ENCODE measurements at regions not wholly inside any gene's neighbourhood (a gene's known extent, or its start where the extent isn't known, plus 50 kb on each side); places are given as distances from the start of the nearest gene placed in this dataset.

DNA sequence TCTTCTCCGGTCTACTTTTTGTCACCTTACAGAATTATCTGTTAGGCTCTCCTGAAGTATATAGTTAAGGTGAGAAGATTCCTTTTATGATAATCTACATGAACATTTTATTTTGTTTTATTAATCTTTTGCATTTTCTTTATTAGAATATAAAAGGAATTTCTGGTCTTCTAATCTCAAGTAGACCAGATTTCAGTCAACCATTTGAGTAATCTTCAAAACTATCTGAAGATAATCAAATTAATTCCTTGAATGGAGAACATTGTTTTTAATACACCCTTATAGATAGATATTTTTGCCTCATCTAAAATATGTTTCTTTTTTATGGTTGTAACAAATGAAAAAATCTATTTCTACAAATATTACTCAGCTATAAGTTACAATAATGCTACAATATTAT is 381.7 kb upstream of the PCDH20 start:
- H3K14ac ChIP-seq (replicated peaks; ENCODE audit: low read depth, low read length), result no peak overlapping the region
- H4K8ac ChIP-seq (ENCODE audit: low read depth in 2 of 2, low read length in 2 of 2), result no peak overlapping the region
- H3K4ac ChIP-seq (ENCODE audit: low read depth, low read length), result no peak overlapping the region
- no peak overlapping the region for H3K23ac ChIP-seq (ENCODE audit: low read depth, low read length)
- H3K27me3 ChIP-seq (ENCODE audit: control insufficient read depth, insufficient read depth, low read length), result no peaks in the 10 kb centered on the region
- no peak overlapping the region for H2BK20ac ChIP-seq (ENCODE audit: low read depth, low read length)
- H2BK5ac ChIP-seq (ENCODE audit: low read depth, low read length, poor library complexity, severe bottlenecking), result no peak overlapping the region
- no peaks in the 10 kb centered on the region for H3K9me1 ChIP-seq (ENCODE audit: insufficient read depth, low read length)
- no peak overlapping the region for H3K27ac ChIP-seq (ENCODE audit: insufficient read depth, low read length)
- no peak overlapping the region for H3K18ac ChIP-seq (ENCODE audit: low read depth, low read length)
- no peak overlapping the region for H2AK9ac ChIP-seq (replicated peaks; ENCODE audit: low read depth, low read length, poor library complexity)
- dilution Hi-C loops (cut with HindIII; ENCODE audit: low sequenced_read_pairs, unreplicated experiment) (no loop called here), in situ Hi-C loops (cut with MboI; ENCODE audit: low sequenced_read_pairs) (no loop called here), intact Hi-C loops (cut with micrococcal nuclease) (no loop called here)
- CTCF ChIA-PET, result no interaction called here
- H2AK5ac ChIP-seq (ENCODE audit: low read depth, low read length), result no peak overlapping the region
- no peaks in the 10 kb centered on the region for H3K36me3 ChIP-seq (ENCODE audit: control insufficient read depth, insufficient read depth, low read length)
- H4K5ac ChIP-seq (ENCODE audit: low read depth, low read length), result no peak overlapping the region
- no peak overlapping the region for H2AFZ ChIP-seq (replicated peaks; ENCODE audit: low read length, poor library complexity)
- no peak overlapping the region for H2BK15ac ChIP-seq (ENCODE audit: low read depth, low read length)
- DNase-seq (no peak), ATAC-seq (ENCODE audit: low read depth) (no peak)
- no peak overlapping the region for H3K4me3 ChIP-seq (ENCODE audit: insufficient read depth, low read depth, low read length)
- WGBS, 2 experiments (ENCODE audit: extremely low coverage in 2 of 2, insufficient read length in 1 of 2), result no CpG with 5 or more reads among the region's 1 CpG
- BruUV-seq (replicated peaks), result no TSS peak
- no peak overlapping the region for H3K9ac ChIP-seq (ENCODE audit: low read depth, low read length)
- H3K4me1 ChIP-seq (ENCODE audit: control insufficient read depth, insufficient read depth, low read length), result no peaks in the 10 kb centered on the region
- H3K9me3 ChIP-seq (ENCODE audit: control insufficient read depth, insufficient read depth, low read length), result no peaks in the 10 kb centered on the region; the same call in 1 of the 2 replicates
- TF ChIP-seq, protein P1, sequence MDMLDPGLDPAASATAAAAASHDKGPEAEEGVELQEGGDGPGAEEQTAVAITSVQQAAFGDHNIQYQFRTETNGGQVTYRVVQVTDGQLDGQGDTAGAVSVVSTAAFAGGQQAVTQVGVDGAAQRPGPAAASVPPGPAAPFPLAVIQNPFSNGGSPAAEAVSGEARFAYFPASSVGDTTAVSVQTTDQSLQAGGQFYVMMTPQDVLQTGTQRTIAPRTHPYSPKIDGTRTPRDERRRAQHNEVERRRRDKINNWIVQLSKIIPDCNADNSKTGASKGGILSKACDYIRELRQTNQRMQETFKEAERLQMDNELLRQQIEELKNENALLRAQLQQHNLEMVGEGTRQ (IDR thresholded peaks at IDR 0.05; ENCODE audit: low read depth, low read length), result no peak
- no peak for TF ChIP-seq SMC3 (IDR thresholded peaks at IDR 0.05; ENCODE audit: low read depth, low read length)
- TF ChIP-seq RFX5 (IDR thresholded peaks at IDR 0.05; ENCODE audit: low read depth, low read length), result no peak
- TF ChIP-seq NFE2L2 (IDR thresholded peaks at IDR 0.05; ENCODE audit: low read depth, low read length), result no peak
- no peak for TF ChIP-seq BHLHE40 (IDR thresholded peaks at IDR 0.05; ENCODE audit: low read depth, low read length)
- TF ChIP-seq MXI1 (IDR thresholded peaks at IDR 0.05; ENCODE audit: borderline replicate concordance, low read depth, low read length), result no peak
- TF ChIP-seq RCOR1 (IDR thresholded peaks at IDR 0.05; ENCODE audit: insufficient replicate concordance, low read length), result no peak
- TF ChIP-seq MAFK (IDR thresholded peaks at IDR 0.05; ENCODE audit: low read depth, low read length), result no peak
- no peak for TF ChIP-seq FOS (IDR thresholded peaks at IDR 0.05; ENCODE audit: low read depth, low read length)
- no peak for TF ChIP-seq RAD21 (IDR thresholded peaks at IDR 0.05; ENCODE audit: low read length)
- no peak overlapping the region for H3K4me2 ChIP-seq (ENCODE audit: low read depth, low read length)
- no peak overlapping the region for H3K56ac ChIP-seq (ENCODE audit: extremely low read depth, insufficient read depth, low read length)
- no peak overlapping the region for H4K91ac ChIP-seq (ENCODE audit: insufficient read depth, low read depth, low read length)
- no peak overlapping the region for H2BK120ac ChIP-seq (ENCODE audit: low read depth, low read length)
- no peaks in the 10 kb centered on the region for H4K20me1 ChIP-seq (ENCODE audit: insufficient read depth, low read length)
- no peaks in the 10 kb centered on the region for H3K79me1 ChIP-seq (ENCODE audit: low read depth in 1 of 2, low read length in 2 of 2)
- POLR2A ChIA-PET (ENCODE audit: unreplicated experiment), result no interaction called here
